ENCODE measurements at regions not wholly inside any gene's neighbourhood (a gene's known extent, or its start where the extent isn't known, plus 50 kb on each side); places are given as distances from the start of the nearest gene placed in this dataset.

DNA sequence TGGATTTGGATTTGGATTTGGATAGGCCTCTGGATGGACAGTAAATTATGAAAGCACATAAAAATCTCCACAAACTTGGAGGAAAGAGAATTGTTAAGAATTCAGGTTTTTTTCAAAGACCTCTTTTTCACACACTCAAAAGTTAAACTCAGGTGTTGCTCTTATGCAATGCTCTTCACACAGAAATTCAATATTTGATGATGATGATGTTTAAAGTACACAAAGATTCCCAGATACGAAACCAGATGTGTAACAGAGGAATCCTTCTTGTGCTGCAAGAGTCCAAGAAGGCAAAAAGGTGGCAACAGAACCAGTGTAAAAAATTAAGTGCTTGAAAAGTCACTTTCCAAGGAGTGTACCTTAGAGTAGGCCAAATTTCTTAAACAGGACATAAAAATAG is 75.8 kb upstream of the SPATS2L start:
- POLR2A ChIA-PET = no interaction called here
- Histone ChIP-seq H3K27me3 (ENCODE audit: control insufficient read depth in 2 of 2, insufficient read depth in 2 of 2, low read length in 2 of 2) (peaks cover 2 to 4% of the 10 kb centered on the region in 2 experiments), H3K9me3 (replicated peaks; ENCODE audit: control insufficient read depth, insufficient read depth, low read length) (no peaks in the 10 kb centered on the region), H4K20me1 (replicated peaks; ENCODE audit: control insufficient read depth, extremely low read depth, insufficient read depth, low read length) (no peaks in the 10 kb centered on the region), H3K36me3 (ENCODE audit: control insufficient read depth in 2 of 2, extremely low read depth in 1 of 2, insufficient read depth in 2 of 2, low read length in 2 of 2) (no peaks in the 10 kb centered on the region), H3K4me3 (replicated peaks in 1 of 3; ENCODE audit: insufficient read depth in 1 of 3, low read depth in 1 of 3, low read length in 3 of 3) (no peak overlapping the region), H3K27ac (ENCODE audit: insufficient read depth, low read depth, low read length) (no peak overlapping the region), H3K9ac (replicated peaks; ENCODE audit: extremely low read depth, insufficient read depth, low read length) (no peak overlapping the region), H2AFZ (ENCODE audit: low read depth, low read length) (no peak overlapping the region), H3K4me1 (ENCODE audit: control insufficient read depth, extremely low read depth, insufficient read depth, low read length) (no peaks in the 10 kb centered on the region), H3K79me2 (ENCODE audit: control insufficient read depth, insufficient read depth, low read length) (no peaks in the 10 kb centered on the region), H3K9me1 (replicated peaks; ENCODE audit: control insufficient read depth, extremely low read depth, insufficient read depth, low read length) (no peaks in the 10 kb centered on the region), H3K4me2 (ENCODE audit: insufficient read depth, low read length) (no peak overlapping the region)
- FAIRE-seq (no peak), DNase-seq (ENCODE audit: low read depth, low spot score) (no peak)
- CTCF ChIA-PET = no interaction called here
- TF ChIP-seq GATA2 (IDR thresholded peaks at IDR 0.05; ENCODE audit: insufficient read depth, insufficient read length, low read depth, low read length) (no peak), FOS (IDR thresholded peaks at IDR 0.05; ENCODE audit: borderline replicate concordance, insufficient read depth, low read length) (no peak), EZH2 (IDR thresholded peaks at IDR 0.05; ENCODE audit: borderline replicate concordance, low read depth, low read length, severe bottlenecking) (no peak), POLR2AphosphoS5 (IDR thresholded peaks at IDR 0.05; ENCODE audit: insufficient read depth, low read depth, low read length) (no peak), POLR2A (IDR thresholded peaks at IDR 0.05; ENCODE audit: low read depth, low read length) (no peak), MYC (IDR thresholded peaks at IDR 0.05; ENCODE audit: low read depth, low read length) (no peak), CTCF (IDR thresholded peaks at IDR 0.05; ENCODE audit: extremely low read depth in 1 of 2, insufficient read depth in 1 of 2, low read depth in 1 of 2, low read length in 2 of 2) (no peak), JUN (IDR thresholded peaks at IDR 0.05; ENCODE audit: borderline replicate concordance, insufficient read depth, insufficient read length, low read depth) (no peak)
- TF ChIP-seq, protein P1, sequence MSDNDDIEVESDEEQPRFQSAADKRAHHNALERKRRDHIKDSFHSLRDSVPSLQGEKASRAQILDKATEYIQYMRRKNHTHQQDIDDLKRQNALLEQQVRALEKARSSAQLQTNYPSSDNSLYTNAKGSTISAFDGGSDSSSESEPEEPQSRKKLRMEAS (IDR thresholded peaks at IDR 0.05; ENCODE audit: insufficient read depth, insufficient read length) = no peak
- dilution Hi-C loops (cut with MboI; ENCODE audit: extremely low pct_ligation_motif_present, low sequenced_read_pairs) (no loop called here), intact Hi-C loops (cut with micrococcal nuclease) (no loop called here)
- BruUV-seq (replicated peaks) = no TSS peak

Measured in endothelial cell of umbilical vein (primary cell).